Panc1 (cell line): ENCODE measurements at regions not wholly inside any gene's neighbourhood (a gene's known extent, or its start where the extent isn't known, plus 50 kb on each side); places are given as distances from the start of the nearest gene placed in this dataset.

Experiments used
- ATAC-seq: fragments of 200-7000 bp; cut with Tn5 transposase; 2 replicates; pipeline ENCODE4 v1.9.1; 2020; ENCODE audit warnings: mild to moderate bottlenecking, moderate library complexity
- BruUV-seq: library from RNA; stranded (reverse); fragments of 400-500 nt; replicated peaks from 2 replicates; lab custom pipeline; 2021; lab: Mats Ljungman, UMichigan
- CTCF ChIA-PET: fragments of 300-600 bp; sonication (Branson Sonifier 250); formaldehyde crosslinking; loops from one replicate; lab custom pipeline; 2022; ENCODE audit warnings: antibody characterized with exemption; lab: Charles Lee
- POLR2A ChIA-PET: fragments of 300-600 bp; sonication (Branson Sonifier 250); formaldehyde crosslinking; loops from one replicate; lab custom pipeline; 2022; ENCODE audit warnings: antibody characterized with exemption; lab: Charles Lee
- DNase-seq: peaks from one replicate; pipeline ENCODE4 v3.0.0-alpha.2; 2010; ENCODE audit warnings: low read depth, low spot score
- H3K27ac ChIP-seq: 2 replicates; pipeline ENCODE4 v1.5.1; 2011; ENCODE audit warnings: mild to moderate bottlenecking, low read length, inconsistent platforms
- H3K27me3 ChIP-seq: fragments of 200-500 bp; sonication (Bioruptor generic); 2 replicates; pipeline ENCODE4 v1.6.0; 2014; ENCODE audit warnings: low read length, inconsistent platforms; ENCODE audit not compliant: control insufficient read depth, insufficient read depth
- H3K36me3 ChIP-seq: fragments of 200-500 bp; sonication (Bioruptor generic); 2 replicates; pipeline ENCODE4 v1.5.1; 2014; ENCODE audit warnings: inconsistent platforms, mild to moderate bottlenecking, low read length, moderate library complexity; ENCODE audit not compliant: control insufficient read depth, insufficient read depth
- H3K4me1 ChIP-seq: 2 replicates; pipeline ENCODE4 v1.5.1; 2011; ENCODE audit warnings: inconsistent platforms, mild to moderate bottlenecking, low read length, moderate library complexity; ENCODE audit not compliant: control insufficient read depth, insufficient read depth
- H3K4me3 ChIP-seq, 2 experiments: 2 replicates each; pipeline ENCODE4 v1.5.1; 2011 to 2012; ENCODE audit warnings: low read depth in 2 of 2, low read length in 2 of 2, mild to moderate bottlenecking in 2 of 2, inconsistent platforms in 1 of 2, moderate library complexity in 1 of 2
- H3K9me3 ChIP-seq: fragments of 200-500 bp; sonication (Bioruptor generic); 2 replicates; pipeline ENCODE4 v1.5.1; 2014; ENCODE audit warnings: low read depth, mild to moderate bottlenecking, inconsistent platforms, low read length, moderate library complexity; ENCODE audit not compliant: control insufficient read depth, insufficient read depth
- POLR2AphosphoS5 ChIP-seq: IDR thresholded peaks from 2 replicates; pipeline ENCODE4 v1.6.1; 2012; ENCODE audit warnings: mild to moderate bottlenecking, low read depth, low read length, moderate library complexity
- REST ChIP-seq, 2 experiments: IDR thresholded peaks; 2 replicates each; pipeline ENCODE4 v1.6.1; 2011 to 2012; ENCODE audit warnings: low read depth in 2 of 2, control low read depth in 1 of 2, low read length in 1 of 2, mild to moderate bottlenecking in 1 of 2, moderate library complexity in 1 of 2; ENCODE audit not compliant: insufficient read depth in 1 of 2
- SIN3A ChIP-seq: IDR thresholded peaks from 2 replicates; pipeline ENCODE4 v1.6.1; 2012; ENCODE audit warnings: low read depth, mild to moderate bottlenecking, low read length, moderate library complexity, borderline replicate concordance; ENCODE audit not compliant: insufficient read depth
- TCF7L2 ChIP-seq: IDR thresholded peaks from 2 replicates; pipeline ENCODE4 v1.6.1; 2011; ENCODE audit warnings: mild to moderate bottlenecking, low read depth, low read length, inconsistent platforms
- in situ Hi-C: cut with HindIII; loops from 2 replicates; pipeline ENCODE4 v1.10.0; 2016; ENCODE audit warnings: low sequenced_read_pairs, low pct_unique_long_range_greater_than_20kb
- intact Hi-C: fragments of 100-400 bp; cut with micrococcal nuclease; formaldehyde crosslinking; loops from one replicate; pipeline ENCODE4 v1.10.0; 2022; ENCODE audit not compliant: unreplicated experiment
- TF ChIP-seq, protein P1 (sequence below): fragments of 450-650 bp; IDR thresholded peaks from 2 replicates; pipeline ENCODE4 v1.5.1; 2017; ENCODE audit warnings: mild to moderate bottlenecking

DNA sequence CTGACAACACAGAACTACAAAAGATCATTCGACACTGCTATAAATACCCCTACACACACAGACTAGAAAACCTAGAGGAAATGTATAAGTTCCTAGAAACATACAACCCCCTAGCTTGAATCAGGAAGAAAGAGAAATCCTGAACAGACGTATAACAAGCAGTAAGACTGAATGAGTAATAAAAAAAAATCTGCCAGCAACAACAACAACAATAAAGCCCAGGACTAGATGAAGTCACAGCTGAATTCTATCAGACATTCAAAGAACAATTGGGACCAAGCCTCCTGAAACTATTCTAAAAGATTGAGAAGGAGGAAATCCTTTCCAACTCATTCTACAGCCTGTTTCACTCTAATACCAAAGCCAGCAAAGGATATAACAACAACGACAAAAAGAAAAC, 68.2 kb upstream of the SLIT3 start:
- Histone ChIP-seq H3K27me3 (no peaks in the 10 kb centered on the region), H3K4me1 (no peaks in the 10 kb centered on the region), H3K36me3 (no peaks in the 10 kb centered on the region), H3K9me3 (no peaks in the 10 kb centered on the region), H3K4me3 (no peak overlapping the region), H3K27ac (no peak overlapping the region)
- ATAC-seq (no peak), DNase-seq (no peak)
- in situ Hi-C loops (no loop called here), intact Hi-C loops (no loop called here)
- TF ChIP-seq REST (IDR thresholded peaks at IDR 0.05; ENCODE audit: insufficient read depth in 1 of 2, low read depth in 2 of 2, low read length in 1 of 2) (no peak), SIN3A (no peak), POLR2AphosphoS5 (no peak)
- no TSS peak for BruUV-seq
- POLR2A ChIA-PET: no interaction called here
- CTCF ChIA-PET: no interaction called here

DNA sequence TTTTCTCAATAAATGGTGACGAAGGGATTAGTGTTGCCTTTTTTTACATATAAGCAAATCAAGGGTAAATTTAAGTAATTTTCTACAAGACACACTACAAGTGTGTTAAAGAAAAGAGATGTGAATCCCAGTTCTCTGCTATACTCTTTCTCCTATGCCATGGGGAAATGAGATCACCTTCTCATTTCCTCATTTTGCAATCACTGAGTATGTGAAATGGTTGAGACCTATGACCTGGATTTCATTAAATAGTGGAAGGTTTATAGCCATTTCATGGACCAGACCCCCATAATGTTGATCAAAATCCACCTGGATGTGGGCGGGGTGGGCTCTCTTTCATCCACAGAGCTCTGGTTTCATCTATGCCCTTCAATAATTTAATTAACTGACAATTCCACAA, 66.9 kb upstream of the SLIT3 start:
- no peaks in the 10 kb centered on the region for H3K27me3 ChIP-seq
- no peaks in the 10 kb centered on the region for H3K4me1 ChIP-seq
- H3K36me3 ChIP-seq: no peaks in the 10 kb centered on the region
- in situ Hi-C loops: no loop called here
- BruUV-seq: no TSS peak
- intact Hi-C loops: no loop called here
- ATAC-seq (no peak), DNase-seq (no peak)
- TF ChIP-seq SIN3A (no peak), REST (IDR thresholded peaks at IDR 0.05; ENCODE audit: insufficient read depth in 1 of 2, low read depth in 2 of 2, low read length in 1 of 2) (no peak), TCF7L2 (no peak), POLR2AphosphoS5 (no peak)
- TF ChIP-seq, protein P1, sequence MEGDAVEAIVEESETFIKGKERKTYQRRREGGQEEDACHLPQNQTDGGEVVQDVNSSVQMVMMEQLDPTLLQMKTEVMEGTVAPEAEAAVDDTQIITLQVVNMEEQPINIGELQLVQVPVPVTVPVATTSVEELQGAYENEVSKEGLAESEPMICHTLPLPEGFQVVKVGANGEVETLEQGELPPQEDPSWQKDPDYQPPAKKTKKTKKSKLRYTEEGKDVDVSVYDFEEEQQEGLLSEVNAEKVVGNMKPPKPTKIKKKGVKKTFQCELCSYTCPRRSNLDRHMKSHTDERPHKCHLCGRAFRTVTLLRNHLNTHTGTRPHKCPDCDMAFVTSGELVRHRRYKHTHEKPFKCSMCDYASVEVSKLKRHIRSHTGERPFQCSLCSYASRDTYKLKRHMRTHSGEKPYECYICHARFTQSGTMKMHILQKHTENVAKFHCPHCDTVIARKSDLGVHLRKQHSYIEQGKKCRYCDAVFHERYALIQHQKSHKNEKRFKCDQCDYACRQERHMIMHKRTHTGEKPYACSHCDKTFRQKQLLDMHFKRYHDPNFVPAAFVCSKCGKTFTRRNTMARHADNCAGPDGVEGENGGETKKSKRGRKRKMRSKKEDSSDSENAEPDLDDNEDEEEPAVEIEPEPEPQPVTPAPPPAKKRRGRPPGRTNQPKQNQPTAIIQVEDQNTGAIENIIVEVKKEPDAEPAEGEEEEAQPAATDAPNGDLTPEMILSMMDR: no peak
- H3K9me3 ChIP-seq: no peaks in the 10 kb centered on the region
- CTCF ChIA-PET: no interaction called here
- H3K4me3 ChIP-seq: no peak overlapping the region
- POLR2A ChIA-PET: no interaction called here
- H3K27ac ChIP-seq: no peak overlapping the region
